ENCODE measurements at regions not wholly inside any gene's neighbourhood (a gene's known extent, or its start where the extent isn't known, plus 50 kb on each side); places are given as distances from the start of the nearest gene placed in this dataset.

GRCh38 chr22:48167238-48167637 is 1404.8 kb downstream of the TBC1D22A start:
- under 1% methylated on average over 6 of the region's 6 CpGs for WGBS (ENCODE audit: low lambda C conversion rate)
- ATAC-seq (no peak), DNase-seq (ENCODE audit: low spot score) (no peak), FAIRE-seq (no peak)
- H4K20me1 ChIP-seq (ENCODE audit: insufficient read depth, low read length) = no peaks in the 10 kb centered on the region
- no peak overlapping the region for H3K4me3 ChIP-seq (replicated peaks in 1 of 3; ENCODE audit: insufficient read depth in 1 of 3, low read depth in 2 of 3, low read length in 3 of 3)
- H3K9me3 ChIP-seq (ENCODE audit: low read length) = no peaks in the 10 kb centered on the region
- H2AFZ ChIP-seq (ENCODE audit: low read length) = no peak overlapping the region
- H3K4me2 ChIP-seq (ENCODE audit: low read depth, low read length) = no peak overlapping the region
- H3K79me2 ChIP-seq (ENCODE audit: insufficient read depth, low read length) = no peaks in the 10 kb centered on the region
- H3K27me3 ChIP-seq (ENCODE audit: control insufficient read depth in 1 of 2, insufficient read depth in 2 of 2, low read length in 2 of 2) = no peaks in the 10 kb centered on the region; a peak in 1 of 5 replicates
- H3K36me3 ChIP-seq (replicated peaks in 1 of 2; ENCODE audit: control insufficient read depth in 1 of 2, insufficient read depth in 2 of 2, low read length in 2 of 2) = no peaks in the 10 kb centered on the region
- ChIA-PET CTCF (ENCODE audit: low intra/inter-chr PET ratio, low total read pairs) (no interaction called here), POLR2A (no interaction called here)
- no peaks in the 10 kb centered on the region for H3K4me1 ChIP-seq (ENCODE audit: insufficient read depth, low read length)
- no peak for TF ChIP-seq ZNF878 (CRISPR knock-in tag; IDR thresholded peaks at IDR 0.05)
- TF ChIP-seq ZNF879 (CRISPR knock-in tag; IDR thresholded peaks at IDR 0.05) = no peak
- peak; percentile 62; the same call in 1 of the 2 replicates for TF ChIP-seq MIER2 (CRISPR knock-in tag; IDR thresholded peaks at IDR 0.05)
- TF ChIP-seq REST (IDR thresholded peaks at IDR 0.05; ENCODE audit: borderline replicate concordance in 1 of 2, low read depth in 1 of 2, low read length in 2 of 2) = peak; percentile 31 to 89
- no peak for TF ChIP-seq FOXK1 (CRISPR knock-in tag; IDR thresholded peaks at IDR 0.05; ENCODE audit: borderline replicate concordance, low read depth)
- no peak for TF ChIP-seq CBX5 (CRISPR knock-in tag; IDR thresholded peaks at IDR 0.05; ENCODE audit: borderline replicate concordance)
- TF ChIP-seq ZNF18 (CRISPR knock-in tag; IDR thresholded peaks at IDR 0.05; ENCODE audit: insufficient replicate concordance) = no peak
- no peak for TF ChIP-seq XBP1 (CRISPR knock-in tag; IDR thresholded peaks at IDR 0.05)
- TF ChIP-seq CTCF (CRISPR knock-in tag; IDR thresholded peaks at IDR 0.05) = no peak
- 0 out of 2 replicates have a peak, but pooled peaks have one; percentile 42 for TF ChIP-seq EHMT2 (IDR thresholded peaks at IDR 0.05; ENCODE audit: borderline replicate concordance, low read depth, low read length)
- TF ChIP-seq ZFP41 (CRISPR knock-in tag; IDR thresholded peaks at IDR 0.05; ENCODE audit: borderline replicate concordance) = no peak
- intact Hi-C loops (cut with micrococcal nuclease; ENCODE audit: unreplicated experiment) (no loop called here), in situ Hi-C loops (cut with HindIII; ENCODE audit: extremely low pct_ligation_motif_present, low pct_unique_long_range_greater_than_20kb) (no loop called here)
- no TSS peak for BruUV-seq (replicated peaks)
- no peak overlapping the region for H3K9ac ChIP-seq (ENCODE audit: insufficient read depth, low read depth, low read length)
- no peak overlapping the region for H3K27ac ChIP-seq (ENCODE audit: extremely low read length, insufficient read depth, low read length)

Data from HepG2 (cell line).